ENCODE measurements at regions not wholly inside any gene's neighbourhood (a gene's known extent, or its start where the extent isn't known, plus 50 kb on each side); places are given as distances from the start of the nearest gene placed in this dataset.

DNA sequence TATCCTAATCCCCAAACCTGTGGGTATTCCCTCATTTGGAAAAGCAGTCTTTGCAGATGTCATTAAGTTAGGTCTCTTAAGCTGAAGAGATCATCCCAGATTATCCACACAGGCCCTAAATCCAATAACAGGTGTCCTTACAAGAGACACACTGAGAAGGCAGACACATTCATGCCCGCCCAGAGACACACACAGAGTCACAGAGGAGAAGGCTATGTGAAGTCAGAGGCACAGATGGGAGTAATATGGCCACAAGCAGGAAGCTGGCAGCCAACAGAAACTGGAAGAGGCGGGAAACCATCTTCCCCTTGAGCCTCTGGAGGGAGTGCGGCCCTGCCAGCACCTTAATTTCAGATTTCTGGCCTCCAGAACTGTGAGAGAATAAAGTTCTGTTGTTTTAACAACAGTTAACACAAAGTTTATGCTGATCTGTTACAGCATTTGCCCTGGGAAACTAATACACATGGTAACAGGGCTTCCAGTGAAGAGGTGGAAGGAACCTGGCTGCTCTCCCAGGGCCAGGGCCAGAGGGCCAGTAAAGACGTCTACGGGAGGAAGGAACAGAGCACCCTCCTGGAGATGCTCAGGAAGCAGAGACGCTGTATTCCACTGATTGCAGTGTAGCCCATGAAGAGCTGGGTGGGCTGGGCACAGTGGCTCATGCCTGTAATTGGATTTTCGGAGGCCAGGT, 217.5 kb downstream of the GLI2 start:
- no peak for DNase-seq (ENCODE audit: low read depth)

DNA sequence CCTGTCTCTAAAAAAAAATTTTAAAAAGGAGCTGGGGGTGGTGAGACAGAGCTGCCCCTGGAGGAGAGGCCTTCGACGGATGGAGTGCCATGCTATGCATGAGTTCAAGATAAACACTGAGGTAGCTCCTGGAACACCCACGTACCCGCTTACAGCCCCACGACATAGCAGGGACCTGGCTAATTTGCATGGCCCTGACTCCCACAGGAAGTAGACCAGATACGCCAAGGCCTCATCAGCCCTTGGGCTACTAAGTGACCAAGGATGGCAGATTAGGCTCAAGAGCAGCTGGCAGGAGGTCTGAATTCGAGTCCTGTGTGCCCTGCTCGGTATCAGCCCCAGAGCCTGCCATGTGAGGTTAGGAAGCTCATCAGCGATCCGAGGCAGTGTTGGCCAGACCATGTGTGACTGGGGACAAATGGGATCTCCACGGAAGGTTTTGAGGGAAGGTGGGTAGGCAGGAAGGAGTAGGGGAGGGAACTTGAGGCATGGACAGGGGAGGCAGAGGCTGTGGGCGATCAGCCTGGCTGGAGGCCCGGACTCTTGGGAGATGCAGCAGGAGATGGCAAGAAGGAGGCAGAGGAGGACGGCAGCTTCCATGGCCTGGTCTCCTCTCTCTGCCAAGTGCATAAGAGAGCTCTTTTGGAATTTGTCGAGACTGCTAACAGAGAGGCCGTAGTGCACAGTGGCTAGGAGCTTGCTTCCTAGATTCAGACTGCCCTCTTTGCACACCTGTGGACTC, 218.3 kb downstream of the GLI2 start:
- DNase-seq (ENCODE audit: low read depth): no peak

DNA sequence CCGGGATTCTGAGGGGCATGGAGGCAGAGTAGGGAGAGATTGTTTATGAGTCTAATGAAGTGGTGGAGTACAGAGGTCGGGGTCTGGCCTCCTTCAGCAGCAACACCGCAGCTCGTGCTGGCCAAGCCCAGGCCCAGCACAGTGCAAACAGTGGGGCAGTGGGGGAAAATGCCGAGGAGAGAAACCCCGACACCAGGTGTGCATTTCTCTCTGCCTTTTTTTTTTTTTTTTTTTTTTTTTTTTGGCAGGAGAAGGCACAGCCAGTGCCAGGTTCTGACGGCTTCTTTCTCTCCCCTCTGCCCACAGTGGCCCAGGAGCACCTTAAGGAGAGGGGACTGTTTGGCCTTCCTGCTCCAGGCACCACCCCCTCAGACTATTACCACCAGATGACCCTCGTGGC, 219.3 kb downstream of the GLI2 start:
- no peak for DNase-seq (ENCODE audit: low read depth)

DNA sequence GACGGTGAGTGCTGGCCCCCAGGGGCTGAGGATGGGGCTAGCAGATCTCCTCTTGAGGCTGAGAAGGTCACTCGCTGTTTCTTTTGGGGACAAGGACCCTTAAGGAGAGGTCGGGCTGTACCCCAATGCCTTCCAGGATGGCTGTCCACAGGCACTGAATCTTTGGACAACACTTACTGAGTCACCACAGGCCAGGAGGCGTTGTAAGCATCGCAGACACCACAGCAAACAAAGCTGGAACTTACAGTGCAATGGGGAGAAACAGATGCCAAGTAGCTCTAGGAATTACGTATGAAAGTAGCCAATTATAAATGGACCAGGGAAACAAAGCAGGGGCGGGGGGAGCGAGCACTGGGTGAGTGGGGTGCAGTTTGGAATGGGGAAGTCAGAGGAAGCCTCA, 219.8 kb downstream of the GLI2 start:
- DNase-seq (ENCODE audit: low read depth): no peak

DNA sequence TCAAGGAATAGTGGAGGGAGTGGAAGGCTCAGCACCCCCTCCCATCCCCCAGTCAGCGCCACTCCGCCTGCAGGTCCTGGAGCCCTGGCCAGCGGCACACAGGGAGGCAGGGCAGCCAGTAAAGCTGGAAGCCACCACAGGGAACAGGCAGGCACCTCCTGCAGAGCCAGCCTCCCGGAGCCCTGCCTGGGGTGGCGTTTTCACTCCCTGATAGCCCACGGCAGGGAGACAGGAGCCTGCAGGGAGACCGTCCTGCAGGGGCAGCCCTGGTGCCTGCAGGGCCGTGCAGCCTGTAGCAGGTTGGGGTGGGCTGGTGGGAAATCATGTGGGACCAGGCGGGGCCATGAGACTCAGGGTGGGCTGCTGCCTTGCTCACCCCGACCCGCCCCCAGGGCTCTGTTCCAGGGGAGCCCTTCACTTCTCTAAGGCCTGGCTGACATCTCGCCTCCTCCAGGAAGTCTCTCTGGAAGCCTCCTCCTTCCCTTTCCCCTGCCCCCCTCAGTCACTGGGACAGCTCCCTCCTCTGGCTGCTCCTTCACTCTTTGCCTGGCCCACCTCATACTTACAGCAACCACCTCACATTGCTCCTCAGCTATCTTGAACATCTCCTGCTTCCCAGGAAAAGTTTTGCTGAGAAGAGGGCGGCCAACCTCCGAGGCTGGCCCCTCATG, 221.0 kb downstream of the GLI2 start:
- no peak for DNase-seq (ENCODE audit: low read depth)

DNA sequence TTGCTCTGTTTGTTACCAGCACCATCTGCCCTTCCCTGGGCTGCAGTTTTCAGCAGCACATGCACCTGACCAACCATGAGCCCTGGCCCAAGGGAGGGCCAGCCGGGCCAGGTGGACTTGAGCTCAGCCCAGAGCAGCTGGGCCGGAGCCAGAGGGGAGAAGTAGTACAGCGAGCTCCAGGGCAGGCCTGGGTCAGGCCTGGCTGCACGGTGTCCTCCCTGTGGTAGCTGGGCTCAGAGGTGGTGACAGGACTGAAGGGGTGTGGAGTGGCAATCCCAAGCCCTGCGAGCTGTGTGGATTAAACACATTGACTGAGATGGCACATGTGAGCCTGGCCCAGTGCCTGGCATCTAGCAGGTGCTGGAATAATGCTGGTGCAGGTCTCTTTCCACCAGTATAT, 222.2 kb downstream of the GLI2 start:
- DNase-seq (ENCODE audit: low read depth): no peak

DNA sequence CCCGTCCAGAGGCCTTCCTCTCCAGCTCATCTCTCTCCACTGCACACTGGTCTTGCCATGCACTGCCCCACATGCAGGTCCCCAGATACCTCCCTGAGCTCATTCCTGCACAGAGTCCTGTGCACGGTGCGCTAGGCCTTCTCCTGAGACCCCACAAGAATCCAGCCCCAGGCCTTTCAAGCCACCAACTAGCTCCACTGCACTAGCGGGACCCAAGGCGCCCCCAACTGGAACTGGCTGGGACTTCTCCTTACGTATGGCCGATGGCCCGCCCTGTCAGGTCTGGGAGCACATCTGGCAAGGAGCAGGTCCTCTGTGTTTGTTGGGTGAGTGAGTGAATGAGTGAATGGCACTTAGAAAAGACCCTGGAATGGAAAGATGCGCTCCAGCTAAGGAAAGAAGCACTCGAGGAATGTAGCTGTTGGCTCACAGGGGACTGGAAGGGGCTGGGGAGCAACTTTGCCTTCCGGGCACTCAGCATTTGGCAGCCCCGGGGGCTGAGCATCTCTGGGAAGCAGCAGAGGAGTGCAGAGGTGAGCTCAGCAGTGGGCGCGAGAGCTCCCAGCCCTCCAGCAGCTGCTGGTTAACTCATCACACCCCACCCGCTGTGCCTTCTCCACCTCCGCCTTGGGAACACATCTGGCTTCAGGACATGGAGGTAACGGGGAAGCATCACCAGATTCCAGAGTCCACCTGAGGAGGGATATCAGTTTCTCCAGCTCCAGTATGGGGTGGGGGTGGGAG, 223.1 kb downstream of the GLI2 start:
- DNase-seq (ENCODE audit: low read depth): no peak

DNA sequence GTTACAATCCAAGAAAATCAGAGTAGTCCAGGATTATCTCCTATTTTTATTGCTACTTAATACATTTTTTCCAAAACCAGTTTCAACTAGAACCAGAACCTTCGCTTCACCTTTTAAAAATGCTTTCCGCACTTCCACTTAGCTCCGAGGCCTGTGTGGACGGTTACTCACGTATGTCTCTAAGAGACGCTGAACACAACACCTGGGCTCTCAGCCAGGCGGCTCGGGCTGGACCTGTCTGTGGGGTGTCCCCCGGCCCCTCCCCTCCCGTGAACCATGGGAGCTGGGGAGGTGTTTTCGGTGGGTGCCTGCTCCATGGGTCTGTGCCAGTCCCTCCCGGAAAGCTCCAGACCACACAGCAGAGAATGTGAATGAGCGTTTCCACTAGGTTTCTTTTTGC, 223.8 kb downstream of the GLI2 start:
- DNase-seq (ENCODE audit: low read depth): no peak

DNA sequence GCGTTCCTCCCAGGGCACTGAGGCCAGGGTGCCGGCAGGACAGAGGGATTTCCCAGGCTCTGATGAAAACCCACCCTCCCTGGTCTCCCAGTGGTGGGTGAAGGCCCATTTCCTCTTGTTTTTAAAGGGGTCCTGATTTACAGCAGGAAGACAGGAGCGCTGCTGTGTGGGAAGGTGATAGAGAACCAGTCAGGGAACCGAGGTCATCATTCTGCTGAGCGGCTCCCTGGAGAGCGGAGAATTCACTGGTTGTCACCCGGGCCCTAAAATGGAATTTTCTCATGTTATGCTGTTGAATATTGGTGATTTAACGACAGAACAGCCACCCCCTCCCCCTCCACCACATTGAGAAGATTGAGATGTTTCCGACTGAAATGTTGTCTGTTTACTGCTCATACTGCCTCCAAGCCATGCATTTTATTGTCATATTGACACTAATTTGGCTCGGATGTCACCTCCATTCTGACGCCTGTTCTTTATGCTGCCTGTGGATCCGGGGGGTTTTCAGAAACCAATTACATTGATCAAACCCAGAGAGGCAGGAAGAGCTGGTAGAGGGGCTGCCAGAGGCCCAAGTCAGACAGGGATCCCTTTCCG, 225.2 kb downstream of the GLI2 start:
- no peak for DNase-seq (ENCODE audit: low read depth)

DNA sequence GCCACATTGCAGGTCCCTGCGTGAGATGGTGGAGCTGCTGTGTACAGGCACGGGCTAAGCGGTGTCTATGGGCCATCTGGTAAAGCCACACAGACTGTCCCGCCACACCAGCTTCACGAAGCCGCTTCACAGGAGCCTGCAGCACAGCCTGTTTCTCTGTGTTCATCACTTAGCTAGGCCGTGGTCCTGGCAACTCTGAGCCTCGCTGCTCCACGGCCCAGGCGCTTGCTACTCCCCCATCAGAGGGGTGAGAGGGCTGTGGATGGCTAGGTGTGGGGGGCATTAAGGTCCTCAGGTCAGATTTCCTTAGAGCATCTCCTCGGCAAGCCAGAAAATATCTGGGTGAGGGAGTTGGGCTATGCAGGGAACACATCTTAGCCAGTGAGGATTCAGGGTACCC, 225.7 kb downstream of the GLI2 start:
- no peak for DNase-seq (ENCODE audit: low read depth)

DNA sequence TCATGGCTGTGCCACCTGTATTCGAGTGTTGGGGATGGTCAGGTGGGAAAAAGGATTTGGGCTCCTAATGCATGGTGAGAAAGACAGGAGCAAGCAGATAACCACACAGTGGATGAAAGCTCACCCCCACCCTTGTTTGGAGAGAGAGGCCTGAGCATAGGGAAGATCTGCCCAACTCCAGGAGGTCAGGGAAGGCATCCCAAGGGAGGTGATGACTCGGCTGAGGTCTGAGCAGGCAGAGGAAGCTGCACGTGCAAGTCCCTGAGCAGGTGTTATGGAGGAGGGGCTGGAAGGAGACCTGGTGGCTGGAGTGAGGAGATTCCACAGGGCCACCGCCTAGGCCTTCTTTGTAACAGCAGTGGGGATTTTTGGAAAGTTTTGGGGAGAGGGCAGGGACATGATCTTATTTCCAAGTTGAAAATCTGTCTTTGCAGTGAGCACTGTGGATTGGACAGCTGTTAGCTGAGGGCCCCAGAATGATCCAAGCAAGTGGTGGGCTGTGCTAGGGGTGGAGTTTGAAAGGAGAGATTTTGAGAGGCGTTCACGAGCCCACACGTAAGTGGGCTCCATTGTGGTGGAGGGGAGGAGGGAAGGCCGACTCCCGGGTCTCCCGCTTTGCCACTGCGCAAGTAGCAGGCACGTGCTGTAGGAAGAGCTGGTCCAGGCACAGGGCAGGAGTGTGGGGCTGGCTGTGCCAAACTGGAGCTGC, 228.5 kb downstream of the GLI2 start:
- DNase-seq (ENCODE audit: low read depth): no peak

DNA sequence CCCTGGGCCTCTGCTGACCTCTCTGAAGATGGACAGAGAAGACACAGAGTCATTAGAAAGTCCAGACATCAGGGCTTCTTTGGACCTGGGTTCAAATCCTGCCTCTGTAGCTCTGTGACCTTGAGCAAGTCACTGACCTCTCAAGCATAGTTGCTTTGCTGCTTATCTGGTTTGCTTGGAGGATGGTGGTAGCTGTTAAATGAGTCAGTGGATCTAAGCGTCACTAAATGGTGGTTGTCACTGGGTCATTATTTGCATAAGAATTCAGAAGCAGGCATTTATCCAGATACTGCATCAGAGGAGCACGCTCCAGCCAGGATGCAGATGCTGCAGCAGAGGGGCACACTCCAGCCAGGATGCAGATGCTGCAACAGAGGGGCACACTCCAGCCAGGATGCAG, 229.2 kb downstream of the GLI2 start:
- peak; percentile 33 for DNase-seq (ENCODE audit: low read depth)

DNA sequence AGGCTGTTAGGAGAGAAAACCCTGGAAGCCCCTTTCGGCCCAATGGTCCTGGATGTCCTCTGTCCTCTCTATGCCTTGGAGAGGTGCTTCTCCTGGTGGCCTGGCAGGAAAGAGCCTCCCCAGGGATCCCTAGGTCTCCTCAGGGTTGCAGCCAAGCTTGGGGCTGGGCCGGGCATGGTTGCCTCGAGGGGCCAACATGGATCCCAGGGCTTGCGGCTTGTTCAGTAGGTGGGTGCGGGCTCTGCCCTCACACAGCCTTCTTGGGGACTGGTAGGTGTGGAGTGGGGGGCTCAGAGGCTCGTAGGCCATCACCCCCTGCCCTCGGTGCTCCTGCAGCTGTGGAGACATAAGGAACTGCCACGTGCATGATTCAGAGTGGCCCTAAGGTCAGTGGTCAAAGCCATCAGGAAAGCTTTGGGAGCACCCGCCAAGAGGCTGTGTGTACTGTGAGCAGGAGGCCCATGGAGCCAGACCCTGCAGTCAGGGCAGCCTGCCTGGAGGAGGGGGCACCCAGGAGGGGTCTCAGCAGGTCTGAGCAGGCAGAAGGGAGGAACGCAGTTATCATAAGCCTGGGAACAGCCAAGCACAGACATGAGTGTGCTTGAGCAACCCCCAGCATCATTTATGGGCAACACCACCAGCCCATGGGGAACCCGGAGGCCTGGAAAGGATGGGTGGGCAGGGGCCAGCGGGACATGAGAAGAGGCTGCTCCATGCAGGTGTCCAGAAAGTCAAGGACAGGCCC, 231.0 kb downstream of the GLI2 start:
- DNase-seq (ENCODE audit: low read depth): no peak

DNA sequence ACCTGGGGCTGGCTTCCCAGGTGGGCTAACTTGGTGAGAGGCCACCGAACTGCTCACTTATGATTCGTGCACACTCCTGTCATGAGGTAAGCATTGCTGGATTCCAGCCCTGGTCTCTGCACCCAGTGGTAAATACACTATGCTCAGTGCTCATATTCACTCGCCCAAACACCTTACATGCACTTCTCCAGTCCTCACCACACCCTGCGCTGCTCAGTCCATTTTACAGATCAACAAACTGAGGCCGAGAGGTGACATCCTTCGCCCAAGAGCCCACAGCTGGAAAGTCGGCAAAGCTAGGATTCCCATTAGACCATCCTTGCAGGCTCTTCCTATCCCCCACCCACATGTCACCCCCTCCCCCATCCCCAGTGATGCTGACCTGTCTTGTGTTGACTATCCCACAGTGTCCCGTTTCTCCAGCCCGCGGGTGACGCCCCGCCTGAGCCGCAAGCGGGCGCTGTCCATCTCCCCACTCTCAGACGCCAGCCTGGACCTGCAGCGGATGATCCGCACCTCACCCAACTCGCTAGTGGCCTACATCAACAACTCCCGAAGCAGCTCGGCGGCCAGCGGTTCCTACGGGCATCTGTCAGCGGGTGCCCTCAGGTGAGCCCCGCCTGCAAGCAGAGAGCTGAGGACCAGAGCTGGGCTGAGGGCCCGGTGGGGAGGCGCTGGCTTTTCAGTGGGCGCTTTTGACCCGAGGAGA, 232.8 kb downstream of the GLI2 start:
- DNase-seq (ENCODE audit: low read depth): no peak

DNA sequence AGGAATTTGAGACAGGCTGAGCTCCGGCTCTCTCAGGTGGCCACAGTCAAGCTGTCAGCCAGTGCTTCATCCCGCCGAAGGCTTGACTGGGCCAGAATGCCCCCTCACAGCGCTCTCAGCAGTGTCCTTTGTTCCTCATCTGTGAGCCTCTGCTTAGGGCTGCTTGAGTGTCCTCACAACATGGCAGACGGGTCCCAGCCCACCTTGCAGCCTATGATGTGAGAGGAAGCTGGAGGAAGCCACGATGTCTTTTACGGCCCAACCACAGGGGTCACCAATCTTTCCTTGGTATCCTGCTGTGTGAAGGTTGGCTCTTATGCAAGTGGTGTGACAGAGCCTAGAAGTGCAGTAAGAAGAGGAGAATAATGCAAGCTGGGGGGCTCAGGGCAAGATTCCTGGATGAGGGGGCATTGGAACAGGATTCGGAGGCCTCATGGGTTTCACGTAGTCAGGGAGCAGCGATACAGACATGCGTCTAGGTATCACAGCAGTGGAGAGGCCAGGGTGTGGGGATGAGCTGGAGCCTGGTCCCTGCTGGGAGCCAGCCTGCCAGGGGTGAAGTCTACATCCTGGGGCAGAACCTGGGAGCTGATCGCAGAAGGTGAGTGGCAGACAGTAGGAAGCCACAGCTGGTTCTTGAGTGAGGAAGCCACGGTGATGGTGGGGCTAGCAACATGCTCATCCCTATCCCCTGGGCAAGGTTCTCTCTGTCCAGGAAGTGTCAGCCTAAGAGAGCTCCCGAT, 234.1 kb downstream of the GLI2 start:
- no peak for DNase-seq (ENCODE audit: low read depth)

DNA sequence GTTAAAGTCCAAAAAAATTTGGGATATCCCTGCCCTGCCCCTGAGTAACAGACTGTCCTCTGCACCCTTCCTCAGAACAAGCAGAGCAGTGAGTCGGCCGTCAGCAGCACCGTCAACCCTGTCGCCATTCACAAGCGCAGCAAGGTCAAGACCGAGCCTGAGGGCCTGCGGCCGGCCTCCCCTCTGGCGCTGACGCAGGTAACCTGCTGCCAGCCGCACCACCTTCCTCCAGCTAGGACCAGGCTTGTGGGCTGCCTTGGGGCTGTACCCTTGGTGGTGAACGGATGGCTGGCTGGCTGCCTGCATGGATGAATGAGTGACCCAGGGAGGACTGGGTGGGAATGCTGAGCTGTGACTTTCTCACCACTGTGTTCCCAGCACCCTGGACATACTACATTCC, 236.2 kb downstream of the GLI2 start:
- no peak for DNase-seq (ENCODE audit: low read depth)

DNA sequence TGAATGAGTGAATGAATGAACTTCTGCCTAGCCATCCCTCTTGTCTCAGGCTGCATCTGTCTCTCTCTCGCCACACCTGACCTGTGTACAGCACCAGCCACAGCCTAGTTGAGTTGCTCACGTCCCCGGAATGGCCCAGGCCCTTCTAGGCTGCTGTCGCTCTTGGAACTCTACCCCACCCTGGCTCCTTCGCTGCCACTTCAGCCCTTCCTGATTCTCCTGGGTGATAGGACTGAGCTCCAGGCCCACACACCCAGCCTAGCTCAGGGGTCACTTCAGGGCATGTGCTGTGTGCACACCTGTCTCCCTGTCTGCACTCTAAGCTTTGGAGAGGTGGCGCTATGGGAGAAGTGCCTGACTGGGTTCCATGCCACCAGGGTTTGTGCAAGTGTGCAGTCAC, 236.6 kb downstream of the GLI2 start:
- no peak for DNase-seq (ENCODE audit: low read depth)

DNA sequence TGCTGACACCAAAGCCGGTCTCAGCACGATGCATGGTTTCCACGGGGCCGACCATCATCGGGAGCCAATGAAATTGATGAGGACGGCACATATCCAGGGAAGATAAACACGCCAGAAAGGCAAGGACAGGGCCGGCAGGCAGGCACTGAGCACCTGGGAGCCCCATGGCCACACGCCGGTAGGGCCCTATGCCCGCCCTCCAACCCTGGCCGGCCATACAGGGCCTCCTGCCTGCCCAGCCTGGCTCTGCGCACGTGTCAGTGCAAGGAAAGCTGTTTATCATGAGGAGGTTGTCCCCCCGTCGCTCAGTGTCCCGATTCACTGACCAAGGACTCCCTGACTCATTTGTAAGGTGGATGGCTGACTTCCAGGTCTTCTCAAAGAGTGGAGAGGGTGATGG, 237.5 kb downstream of the GLI2 start:
- DNase-seq (ENCODE audit: low read depth): no peak

DNA sequence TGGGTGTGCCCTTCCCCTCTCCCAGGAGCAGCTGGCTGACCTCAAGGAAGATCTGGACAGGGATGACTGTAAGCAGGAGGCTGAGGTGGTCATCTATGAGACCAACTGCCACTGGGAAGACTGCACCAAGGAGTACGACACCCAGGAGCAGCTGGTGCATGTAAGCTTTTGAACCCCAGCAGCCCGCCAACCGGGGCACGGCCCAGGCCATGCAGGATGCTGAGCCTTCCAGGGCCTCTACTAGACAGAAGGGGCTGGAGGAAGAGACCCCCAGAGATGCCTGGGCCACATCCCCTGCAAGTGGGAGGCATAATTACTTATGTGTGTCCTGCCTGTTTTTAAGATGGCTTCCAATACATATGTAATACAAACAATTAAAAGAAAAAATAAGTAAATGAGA, 239.3 kb downstream of the GLI2 start:
- no peak for DNase-seq (ENCODE audit: low read depth)

All from amniotic epithelial cell (primary cell).